Activated B cell treated with CpG ODN at 0.5 μM for 24 hours (primary cell): ENCODE measurements at regions not wholly inside any gene's neighbourhood (a gene's known extent, or its start where the extent isn't known, plus 50 kb on each side); places are given as distances from the start of the nearest gene placed in this dataset.

Source experiments
- ATAC-seq: fragments of 200-7000 bp; cut with Tn5 transposase; one replicate; pipeline ENCODE4 v1.10.0; 2021; ENCODE audit warnings: low read depth, mild to moderate bottlenecking, moderate library complexity
- CTCF ChIA-PET: fragments of 350-600 bp; sonication (Branson Sonifier 250); formaldehyde crosslinking; loops from one replicate; lab custom pipeline; 2021; ENCODE audit warnings: antibody characterized with exemption; lab: Charles Lee
- POLR2A ChIA-PET: fragments of 350-600 bp; sonication (Branson Sonifier 250); formaldehyde crosslinking; loops from one replicate; lab custom pipeline; 2021; ENCODE audit warnings: antibody characterized with exemption; lab: Charles Lee
- DNase-seq: peaks from one replicate; pipeline ENCODE4 v3.0.0; 2022
- H3K27ac Mint-ChIP-seq: one replicate; pipeline ENCODE4 v1.8.0; 2020; ENCODE audit warnings: mixed read lengths
- H3K27me3 Mint-ChIP-seq: one replicate; pipeline ENCODE4 v1.8.0; 2021; ENCODE audit warnings: mixed read lengths
- H3K36me3 Mint-ChIP-seq: one replicate; pipeline ENCODE4 v1.8.0; 2021; ENCODE audit warnings: low read depth, mixed read lengths
- H3K4me1 Mint-ChIP-seq: one replicate; pipeline ENCODE4 v1.8.0; 2021; ENCODE audit warnings: mixed read lengths
- H3K4me3 Mint-ChIP-seq: one replicate; pipeline ENCODE4 v1.8.0; 2020; ENCODE audit warnings: mild to moderate bottlenecking, mixed read lengths
- H3K9me3 Mint-ChIP-seq: one replicate; pipeline ENCODE4 v1.8.0; 2020; ENCODE audit warnings: mixed read lengths
- intact Hi-C: fragments of 100-400 bp; cut with micrococcal nuclease; formaldehyde crosslinking; loops from one replicate; pipeline ENCODE4 v1.15.1; 2024
- TF ChIP-seq, protein P1 (sequence below): fragments of 200-600 bp; IDR thresholded peaks from one replicate; pipeline ENCODE4 v1.8.0; 2022; ENCODE audit warnings: antibody characterized with exemption, mild to moderate bottlenecking

DNA sequence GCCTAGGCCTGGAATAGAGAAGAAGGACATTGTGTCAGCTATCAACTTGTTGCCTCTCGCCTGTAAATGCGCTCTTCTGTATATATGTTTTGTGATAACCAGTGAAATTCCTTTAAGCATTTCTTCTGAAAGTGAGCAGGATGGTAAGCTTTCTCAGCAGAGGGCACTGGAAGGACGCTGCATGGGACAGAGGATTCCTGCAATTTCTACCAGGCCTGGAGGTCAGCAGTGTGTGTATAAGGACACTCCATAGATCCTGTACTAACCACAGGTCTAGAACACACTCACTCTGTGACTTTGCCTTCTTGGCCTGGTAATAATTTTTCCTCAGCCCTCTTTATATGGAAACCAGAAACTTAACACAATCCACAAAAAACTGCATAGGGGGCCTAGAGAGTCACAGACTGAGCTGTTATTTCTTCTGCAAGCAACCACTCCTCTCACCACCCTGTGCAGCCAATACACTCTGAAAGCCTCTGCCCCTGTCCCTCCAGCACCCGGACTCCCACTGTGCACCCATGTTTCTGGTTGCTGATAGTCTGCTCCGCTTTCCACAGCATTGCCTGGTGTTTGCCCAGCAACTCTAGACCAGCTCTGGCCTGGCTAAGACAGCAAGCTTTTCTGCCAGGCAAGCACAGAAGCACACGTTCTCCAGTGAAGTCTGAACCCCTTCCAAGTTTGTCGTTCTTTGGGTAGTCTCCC is 94.0 kb upstream of the RMST start:
- H3K9me3 Mint-ChIP-seq: no peaks in the 10 kb centered on the region
- H3K4me3 Mint-ChIP-seq: no peak overlapping the region
- POLR2A ChIA-PET: no interaction called here
- CTCF ChIA-PET: no interaction called here
- peaks cover 4% of the 10 kb centered on the region for H3K27me3 Mint-ChIP-seq
- no peak for ATAC-seq
- H3K4me1 Mint-ChIP-seq: no peaks in the 10 kb centered on the region
- no peaks in the 10 kb centered on the region for H3K36me3 Mint-ChIP-seq
- intact Hi-C loops: no loop called here
- TF ChIP-seq, protein P1, sequence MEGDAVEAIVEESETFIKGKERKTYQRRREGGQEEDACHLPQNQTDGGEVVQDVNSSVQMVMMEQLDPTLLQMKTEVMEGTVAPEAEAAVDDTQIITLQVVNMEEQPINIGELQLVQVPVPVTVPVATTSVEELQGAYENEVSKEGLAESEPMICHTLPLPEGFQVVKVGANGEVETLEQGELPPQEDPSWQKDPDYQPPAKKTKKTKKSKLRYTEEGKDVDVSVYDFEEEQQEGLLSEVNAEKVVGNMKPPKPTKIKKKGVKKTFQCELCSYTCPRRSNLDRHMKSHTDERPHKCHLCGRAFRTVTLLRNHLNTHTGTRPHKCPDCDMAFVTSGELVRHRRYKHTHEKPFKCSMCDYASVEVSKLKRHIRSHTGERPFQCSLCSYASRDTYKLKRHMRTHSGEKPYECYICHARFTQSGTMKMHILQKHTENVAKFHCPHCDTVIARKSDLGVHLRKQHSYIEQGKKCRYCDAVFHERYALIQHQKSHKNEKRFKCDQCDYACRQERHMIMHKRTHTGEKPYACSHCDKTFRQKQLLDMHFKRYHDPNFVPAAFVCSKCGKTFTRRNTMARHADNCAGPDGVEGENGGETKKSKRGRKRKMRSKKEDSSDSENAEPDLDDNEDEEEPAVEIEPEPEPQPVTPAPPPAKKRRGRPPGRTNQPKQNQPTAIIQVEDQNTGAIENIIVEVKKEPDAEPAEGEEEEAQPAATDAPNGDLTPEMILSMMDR: no peak
- no peak overlapping the region for H3K27ac Mint-ChIP-seq
- no peak for DNase-seq

DNA sequence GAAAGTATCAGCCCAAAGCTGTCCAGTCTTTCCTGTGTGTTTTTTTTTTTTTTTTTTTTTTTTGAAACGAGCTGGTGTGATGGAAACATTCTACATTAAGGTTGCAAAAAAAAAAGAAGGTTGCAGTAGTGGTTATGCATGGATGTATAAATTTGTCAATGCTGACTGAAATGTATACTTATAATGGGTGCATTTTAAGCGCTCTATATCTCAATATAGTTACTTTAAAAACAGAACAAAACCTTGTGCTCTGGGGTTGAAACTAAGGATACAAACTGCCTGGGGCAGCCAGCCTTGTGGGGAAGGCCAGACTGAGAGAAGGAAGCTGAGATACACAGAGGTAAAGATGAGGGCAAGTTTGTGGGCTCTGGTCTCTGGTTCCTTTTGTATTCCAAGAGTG is 87.3 kb upstream of the RMST start:
- no peaks in the 10 kb centered on the region for H3K4me1 Mint-ChIP-seq
- TF ChIP-seq, protein P1: no peak
- H3K27me3 Mint-ChIP-seq: no peaks in the 10 kb centered on the region
- intact Hi-C loops: no loop called here
- H3K36me3 Mint-ChIP-seq: no peaks in the 10 kb centered on the region
- ChIA-PET POLR2A (no interaction called here), CTCF (no interaction called here)
- DNase-seq (no peak), ATAC-seq (no peak)
- H3K27ac Mint-ChIP-seq: no peak overlapping the region
- no peaks in the 10 kb centered on the region for H3K9me3 Mint-ChIP-seq
- H3K4me3 Mint-ChIP-seq: no peak overlapping the region

DNA sequence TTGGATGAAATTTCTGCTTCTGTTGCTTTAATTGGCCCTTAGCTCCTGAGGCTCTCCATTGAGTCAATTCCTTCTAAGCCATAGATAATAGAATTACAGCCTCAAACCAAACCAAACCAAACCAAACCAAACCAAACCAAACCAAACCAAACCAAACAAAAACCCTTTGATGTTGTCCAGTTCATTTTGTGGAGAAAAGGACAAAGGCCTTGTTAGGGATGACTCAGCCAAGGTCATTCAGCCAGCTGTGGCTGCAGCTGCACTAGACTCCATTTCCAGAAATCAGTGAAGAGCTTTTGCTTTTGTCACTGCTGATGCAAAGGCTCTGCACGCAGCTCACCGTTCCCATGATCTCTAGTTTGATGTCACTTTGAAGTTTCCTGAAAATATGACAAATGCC is 82.2 kb upstream of the RMST start:
- Mint-ChIP-seq H3K36me3 (no peaks in the 10 kb centered on the region), H3K4me3 (no peak overlapping the region), H3K27me3 (no peaks in the 10 kb centered on the region), H3K9me3 (peaks cover 2% of the 10 kb centered on the region), H3K4me1 (no peaks in the 10 kb centered on the region), H3K27ac (no peak overlapping the region)
- ChIA-PET CTCF (no interaction called here), POLR2A (no interaction called here)
- TF ChIP-seq, protein P1: no peak
- DNase-seq (no peak), ATAC-seq (no peak)
- intact Hi-C loops: no loop called here

DNA sequence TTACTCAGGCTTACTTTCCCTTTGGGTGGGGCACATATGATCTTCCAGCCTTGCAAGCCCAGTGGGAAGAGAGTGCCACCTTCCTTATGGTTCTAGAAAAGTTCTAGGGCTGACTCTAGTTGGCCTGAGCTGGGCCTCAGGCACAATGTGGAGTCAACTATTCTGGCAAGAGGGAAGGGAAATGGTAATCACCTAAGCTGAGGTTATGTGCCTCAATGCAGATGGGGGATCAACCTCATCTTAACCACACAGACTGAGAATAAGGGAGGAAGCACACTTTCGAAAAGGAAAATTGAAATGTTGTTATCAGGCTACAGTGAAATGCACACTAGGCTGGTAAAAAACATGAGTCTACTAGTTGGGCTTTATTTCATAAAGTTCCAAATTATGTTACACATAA is 77.5 kb upstream of the RMST start:
- POLR2A ChIA-PET: interaction anchor here (0.7 kb wide), 1 partner anchor 52 kb away, joined by 3 read pairs; no protein-coding TSS in a partner anchor
- CTCF ChIA-PET: no interaction called here
- H3K9me3 Mint-ChIP-seq: peaks cover 2% of the 10 kb centered on the region
- intact Hi-C loops: no loop called here
- TF ChIP-seq, protein P1: no peak
- H3K4me3 Mint-ChIP-seq: no peak overlapping the region
- H3K36me3 Mint-ChIP-seq: no peaks in the 10 kb centered on the region
- no peaks in the 10 kb centered on the region for H3K27me3 Mint-ChIP-seq
- DNase-seq (no peak), ATAC-seq (no peak)
- no peak overlapping the region for H3K27ac Mint-ChIP-seq
- H3K4me1 Mint-ChIP-seq: no peaks in the 10 kb centered on the region

DNA sequence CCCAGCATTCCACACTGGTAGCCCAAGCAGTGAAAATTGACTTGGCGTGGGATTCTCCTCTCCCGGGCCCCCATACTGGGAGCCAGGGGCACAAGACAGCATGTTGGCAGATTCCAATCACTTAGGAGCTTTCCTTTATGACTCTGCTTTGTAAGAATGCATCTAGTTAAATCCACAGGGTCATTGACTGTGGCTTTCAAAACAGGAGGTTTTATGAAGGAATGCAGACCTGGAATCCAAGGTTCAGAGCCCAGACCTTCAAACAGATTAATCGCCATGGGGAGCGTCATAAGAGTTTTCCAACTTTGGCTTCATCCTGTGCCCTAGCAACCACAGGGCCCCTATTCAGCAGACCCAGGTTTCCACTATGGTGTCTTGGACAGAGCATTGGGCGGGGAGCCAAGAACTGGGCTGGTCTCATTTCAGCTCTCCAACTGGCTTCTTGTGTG is 76.4 kb upstream of the RMST start:
- intact Hi-C loops: no loop called here
- no peak overlapping the region for H3K27ac Mint-ChIP-seq
- peaks cover 2% of the 10 kb centered on the region for H3K9me3 Mint-ChIP-seq
- no peak for DNase-seq
- ChIA-PET CTCF (no interaction called here), POLR2A (no interaction called here)
- no peak overlapping the region for H3K4me3 Mint-ChIP-seq
- no peaks in the 10 kb centered on the region for H3K4me1 Mint-ChIP-seq
- TF ChIP-seq, protein P1: no peak
- no peaks in the 10 kb centered on the region for H3K36me3 Mint-ChIP-seq
- H3K27me3 Mint-ChIP-seq: no peaks in the 10 kb centered on the region
- ATAC-seq: no peak
